ENCODE measurements at regions not wholly inside any gene's neighbourhood (a gene's known extent, or its start where the extent isn't known, plus 50 kb on each side); places are given as distances from the start of the nearest gene placed in this dataset.
A peak's percentile ranks its signal among the peaks of the same experiment; 100 is the strongest.

GRCh38 chr20:39464238-39464637, 502.1 kb downstream of the DHX35 start:
- ATAC-seq, result no peak
- no peak for DNase-seq
- H3K9me3 ChIP-seq, result peaks cover 0 to 9% (median 0%) of the 10 kb centered on the region in 12 donors
- no peak for TF ChIP-seq CTCF (IDR thresholded peaks at IDR 0.05)
- TF ChIP-seq POLR2A (IDR thresholded peaks at IDR 0.05), result no peak
- H3K4me3 ChIP-seq, result no peak overlapping the region
- H3K4me1 ChIP-seq, result no peaks in the 10 kb centered on the region
- H3K36me3 ChIP-seq, result no peaks in the 10 kb centered on the region
- 77 to 96% (median 90%) methylated on average over 1 of the region's 1 CpG for WGBS, 4 donors
- intact Hi-C loops (cut with DNase I), result no loop called here
- no peaks in the 10 kb centered on the region for H3K27me3 ChIP-seq
- H3K27ac ChIP-seq, result no peak overlapping the region

GRCh38 chr20:39462416-39462945, 500.3 kb downstream of the DHX35 start:
- Histone ChIP-seq H3K36me3 (no peaks in the 10 kb centered on the region), H3K4me3 (no peak overlapping the region), H3K27ac (no peak overlapping the region), H3K9me3 (peaks cover 0 to 9% (median 0%) of the 10 kb centered on the region in 12 donors), H3K27me3 (no peaks in the 10 kb centered on the region), H3K4me1 (no peaks in the 10 kb centered on the region)
- 67 to 77% (median 70%) methylated on average over 5 of the region's 5 CpGs for WGBS, 4 donors
- intact Hi-C loops (cut with DNase I), result no loop called here
- no peak for TF ChIP-seq CTCF (IDR thresholded peaks at IDR 0.05)
- no peak for TF ChIP-seq POLR2A (IDR thresholded peaks at IDR 0.05)
- peak in 1 of 4 donors; percentile 10 for ATAC-seq
- no peak for DNase-seq

GRCh38 chr20:39458452-39458851, 496.3 kb downstream of the DHX35 start:
- no peak for DNase-seq
- intact Hi-C loops (cut with DNase I), result loop anchor here in 1 of 10 donors (1.0 kb wide), 1 partner anchor 23 kb away; no protein-coding TSS in a partner anchor
- TF ChIP-seq CTCF (IDR thresholded peaks at IDR 0.05), result no peak
- Histone ChIP-seq H3K4me1 (no peaks in the 10 kb centered on the region), H3K36me3 (no peaks in the 10 kb centered on the region), H3K4me3 (no peak overlapping the region), H3K9me3 (no peaks in the 10 kb centered on the region), H3K27ac (no peak overlapping the region), H3K27me3 (no peaks in the 10 kb centered on the region)
- no peak for ATAC-seq
- 79 to 97% (median 87%) methylated on average over 1 of the region's 1 CpG for WGBS, 4 donors

- Histone ChIP-seq H3K27me3 (no peaks in the 10 kb centered on the region), H3K4me1 (no peaks in the 10 kb centered on the region), H3K36me3 (no peaks in the 10 kb centered on the region), H3K27ac (no peak overlapping the region), H3K4me3 (no peak overlapping the region), H3K9me3 (no peaks in the 10 kb centered on the region)
- DNase-seq, result no peak
- TF ChIP-seq CTCF (IDR thresholded peaks at IDR 0.05) (no peak), POLR2A (IDR thresholded peaks at IDR 0.05) (no peak)
- intact Hi-C loops (cut with DNase I), result no loop called here
- no peak for ATAC-seq
- WGBS, 4 donors, result 65 to 71% (median 67%) methylated on average over 6 of the region's 6 CpGs
These were observed 491.7 kb downstream of the DHX35 start for GRCh38 chr20:39453890-39454289.
